Mesothelial cell of epicardium (in vitro differentiated cells): ENCODE measurements at regions not wholly inside any gene's neighbourhood (a gene's known extent, or its start where the extent isn't known, plus 50 kb on each side); places are given as distances from the start of the nearest gene placed in this dataset.

Experiments
- DNase-seq, 2 experiments: peaks; one replicate each; pipeline ENCODE4 v3.0.0; 2021; ENCODE audit warnings: low spot score in 2 of 2; ENCODE audit not compliant: unreplicated experiment in 2 of 2
- H3K27ac Mint-ChIP-seq: 2 replicates; pipeline ENCODE4 v1.8.0; 2021; ENCODE audit warnings: mixed read lengths
- H3K27me3 Mint-ChIP-seq: 2 replicates; pipeline ENCODE4 v1.8.0; 2021; ENCODE audit warnings: low read depth, mixed read lengths
- H3K36me3 Mint-ChIP-seq: 2 replicates; pipeline ENCODE4 v1.8.0; 2021; ENCODE audit warnings: mixed read lengths
- H3K4me1 Mint-ChIP-seq: 2 replicates; pipeline ENCODE4 v1.8.0; 2021; ENCODE audit warnings: mixed read lengths
- H3K4me3 Mint-ChIP-seq: 2 replicates; pipeline ENCODE4 v1.8.0; 2021; ENCODE audit warnings: mild to moderate bottlenecking, moderate library complexity, mixed read lengths
- H3K9me3 Mint-ChIP-seq: 2 replicates; pipeline ENCODE4 v1.8.0; 2021; ENCODE audit warnings: mixed read lengths
- TF ChIP-seq, protein P1 (sequence below): fragments of 200-600 bp; sonication (generic); IDR thresholded peaks from one replicate; pipeline ENCODE4 v1.5.0; 2021; ENCODE audit warnings: antibody characterized with exemption; ENCODE audit not compliant: unreplicated experiment

DNA sequence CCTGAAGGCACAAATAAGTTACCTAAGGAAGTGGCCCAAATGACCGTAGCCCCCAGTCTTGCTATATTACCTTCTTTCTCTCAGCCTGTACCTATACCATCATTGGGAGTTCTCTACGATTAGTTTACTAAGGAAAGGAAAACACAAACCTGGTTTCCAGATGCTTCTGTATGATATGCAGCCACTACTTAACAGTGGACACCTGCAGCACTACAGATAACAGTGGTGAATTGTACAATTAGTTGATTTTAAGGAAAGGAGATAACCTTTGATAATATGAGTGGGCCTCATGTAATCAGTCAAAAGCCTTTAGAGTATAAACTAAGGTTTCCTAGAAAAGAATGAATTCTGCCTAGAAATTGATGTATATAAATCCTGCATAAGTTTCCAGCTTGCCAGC lies 1157.4 kb downstream of the KCNT2 start:
- H3K9me3 Mint-ChIP-seq = peaks cover 47% of the 10 kb centered on the region
- H3K36me3 Mint-ChIP-seq = peaks cover 7% of the 10 kb centered on the region
- H3K27ac Mint-ChIP-seq = peak overlapping the region; percentile 36
- DNase-seq = no peak
- peaks cover 10% of the 10 kb centered on the region for H3K4me1 Mint-ChIP-seq
- no peaks in the 10 kb centered on the region for H3K27me3 Mint-ChIP-seq
- TF ChIP-seq, protein P1, sequence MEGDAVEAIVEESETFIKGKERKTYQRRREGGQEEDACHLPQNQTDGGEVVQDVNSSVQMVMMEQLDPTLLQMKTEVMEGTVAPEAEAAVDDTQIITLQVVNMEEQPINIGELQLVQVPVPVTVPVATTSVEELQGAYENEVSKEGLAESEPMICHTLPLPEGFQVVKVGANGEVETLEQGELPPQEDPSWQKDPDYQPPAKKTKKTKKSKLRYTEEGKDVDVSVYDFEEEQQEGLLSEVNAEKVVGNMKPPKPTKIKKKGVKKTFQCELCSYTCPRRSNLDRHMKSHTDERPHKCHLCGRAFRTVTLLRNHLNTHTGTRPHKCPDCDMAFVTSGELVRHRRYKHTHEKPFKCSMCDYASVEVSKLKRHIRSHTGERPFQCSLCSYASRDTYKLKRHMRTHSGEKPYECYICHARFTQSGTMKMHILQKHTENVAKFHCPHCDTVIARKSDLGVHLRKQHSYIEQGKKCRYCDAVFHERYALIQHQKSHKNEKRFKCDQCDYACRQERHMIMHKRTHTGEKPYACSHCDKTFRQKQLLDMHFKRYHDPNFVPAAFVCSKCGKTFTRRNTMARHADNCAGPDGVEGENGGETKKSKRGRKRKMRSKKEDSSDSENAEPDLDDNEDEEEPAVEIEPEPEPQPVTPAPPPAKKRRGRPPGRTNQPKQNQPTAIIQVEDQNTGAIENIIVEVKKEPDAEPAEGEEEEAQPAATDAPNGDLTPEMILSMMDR = no peak
- H3K4me3 Mint-ChIP-seq = no peak overlapping the region

DNA sequence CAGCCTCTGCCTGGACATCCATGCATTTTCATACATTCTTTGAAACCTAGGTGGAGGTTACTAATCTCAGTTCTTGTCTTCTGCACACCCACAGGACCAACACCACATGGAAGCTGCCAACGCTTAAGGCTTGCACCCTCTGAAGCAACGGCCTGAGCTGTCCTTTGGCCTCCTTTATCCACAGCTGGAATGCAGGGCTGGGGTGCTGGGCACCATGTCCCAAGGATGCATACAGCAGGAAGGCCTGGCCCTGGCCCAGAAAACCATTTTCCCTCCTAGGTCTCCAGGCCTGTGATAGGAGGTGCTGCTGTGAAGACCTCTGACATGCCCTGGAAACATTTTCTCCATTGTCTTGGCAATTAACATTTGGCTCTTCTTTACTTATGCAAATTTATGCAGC lies 1168.6 kb downstream of the KCNT2 start:
- H3K4me1 Mint-ChIP-seq = no peaks in the 10 kb centered on the region
- TF ChIP-seq, protein P1 = no peak
- no peaks in the 10 kb centered on the region for H3K9me3 Mint-ChIP-seq
- H3K4me3 Mint-ChIP-seq = no peak overlapping the region
- H3K27ac Mint-ChIP-seq = no peak overlapping the region
- H3K27me3 Mint-ChIP-seq = no peaks in the 10 kb centered on the region
- no peak for DNase-seq
- H3K36me3 Mint-ChIP-seq = no peaks in the 10 kb centered on the region

DNA sequence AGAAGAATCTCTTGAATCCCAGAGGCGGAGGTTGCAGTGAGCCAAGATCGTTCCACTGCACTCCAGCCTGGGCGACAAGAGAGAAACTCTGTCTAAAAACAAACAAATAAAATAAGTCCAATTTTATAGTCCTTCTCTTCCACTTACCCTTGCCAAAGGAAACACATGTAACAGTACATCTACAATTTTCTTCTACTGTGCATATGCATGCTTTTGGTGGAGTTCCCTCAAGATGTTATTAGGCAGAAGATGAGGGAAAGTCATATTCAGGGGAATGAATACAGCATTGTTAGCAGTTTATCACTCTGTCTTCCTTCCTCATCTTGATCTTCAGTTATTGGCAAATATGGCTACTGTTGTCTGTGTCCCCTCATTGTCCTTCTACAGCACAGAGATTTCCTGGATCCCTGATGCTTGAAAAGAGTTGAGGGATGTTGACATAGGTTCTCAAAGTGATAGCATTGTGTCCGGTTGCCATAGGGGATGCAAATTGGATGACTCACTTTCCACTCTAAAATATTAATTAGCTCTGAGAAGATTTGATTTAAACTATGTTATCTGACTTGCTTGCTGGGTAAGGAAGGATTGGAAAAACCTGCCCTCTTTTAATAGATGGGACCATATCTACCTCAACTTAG lies 1173.6 kb downstream of the KCNT2 start:
- no peaks in the 10 kb centered on the region for H3K27me3 Mint-ChIP-seq

DNA sequence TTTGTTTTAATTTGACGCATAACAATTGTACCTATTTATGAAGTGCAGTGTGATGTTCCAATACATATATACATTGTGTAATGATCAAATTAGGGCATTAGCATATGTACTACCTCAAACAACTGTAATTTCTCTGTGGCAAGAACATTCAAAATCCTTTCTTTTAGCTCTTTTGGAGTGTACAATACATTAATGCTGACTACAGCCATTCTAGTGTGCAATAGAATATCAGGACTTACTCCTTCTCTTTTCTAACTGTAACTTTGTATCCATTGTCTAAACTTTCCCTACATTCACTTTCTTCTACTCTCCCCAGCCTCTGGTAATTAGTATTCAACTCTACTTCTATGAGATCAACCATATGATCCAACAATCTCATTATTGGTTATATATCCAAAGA lies 1177.4 kb downstream of the KCNT2 start:
- TF ChIP-seq, protein P1 = no peak
- Mint-ChIP-seq H3K4me3 (no peak overlapping the region), H3K27ac (no peak overlapping the region), H3K36me3 (no peaks in the 10 kb centered on the region), H3K4me1 (peaks cover 2% of the 10 kb centered on the region), H3K9me3 (peaks cover 6% of the 10 kb centered on the region), H3K27me3 (no peaks in the 10 kb centered on the region)
- DNase-seq = no peak

More for the DNA sequence above, 1173.6 kb downstream of the KCNT2 start:
- Mint-ChIP-seq H3K4me3 (no peak overlapping the region), H3K4me1 (peaks cover 2% of the 10 kb centered on the region), H3K36me3 (no peaks in the 10 kb centered on the region), H3K27ac (no peak overlapping the region), H3K9me3 (no peaks in the 10 kb centered on the region)
- TF ChIP-seq, protein P1 = no peak
- no peak for DNase-seq

DNA sequence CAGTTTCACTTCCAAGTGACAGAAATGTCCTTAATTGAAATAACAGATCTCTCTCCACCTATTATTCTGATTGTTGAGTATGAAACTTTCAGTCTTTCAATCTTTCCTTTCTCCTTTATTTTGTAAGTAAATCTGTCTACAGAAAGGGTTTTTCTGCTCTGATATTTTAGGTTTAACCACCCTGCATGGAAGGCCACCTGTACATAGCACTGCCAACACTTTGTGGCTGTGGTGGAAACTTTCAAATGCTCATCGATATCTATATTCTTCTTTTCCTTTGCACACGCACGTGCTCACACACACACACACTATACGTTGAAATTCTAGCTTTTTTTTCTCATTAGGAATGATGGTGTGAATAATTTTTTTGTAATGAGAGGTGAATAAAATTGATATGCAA lies 1179.3 kb downstream of the KCNT2 start:
- H3K4me1 Mint-ChIP-seq = peaks cover 2% of the 10 kb centered on the region
- no peak for DNase-seq
- H3K36me3 Mint-ChIP-seq = no peaks in the 10 kb centered on the region
- no peak overlapping the region for H3K27ac Mint-ChIP-seq
- no peaks in the 10 kb centered on the region for H3K27me3 Mint-ChIP-seq
- H3K9me3 Mint-ChIP-seq = peaks cover 6% of the 10 kb centered on the region
- TF ChIP-seq, protein P1 = no peak
- no peak overlapping the region for H3K4me3 Mint-ChIP-seq

DNA sequence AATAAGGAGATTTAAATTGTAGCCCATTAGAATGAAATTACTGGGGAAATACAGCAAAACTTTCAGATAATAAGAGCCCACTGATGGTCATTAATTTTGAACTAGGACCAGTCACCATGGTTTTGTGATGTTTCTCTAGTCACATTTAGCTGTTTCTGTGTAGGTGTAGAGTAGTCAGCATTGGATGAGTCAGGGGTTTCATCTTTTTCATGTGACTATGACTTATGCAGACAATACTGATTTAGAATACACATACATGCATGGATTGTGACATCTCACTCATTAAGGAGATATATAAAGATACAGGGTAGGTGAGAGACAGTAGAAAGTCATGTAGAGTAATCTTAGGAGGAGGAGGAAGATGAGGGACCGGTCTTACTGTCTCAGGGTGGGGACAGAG lies 1192.7 kb downstream of the KCNT2 start:
- Mint-ChIP-seq H3K9me3 (peaks cover 3% of the 10 kb centered on the region), H3K4me1 (no peaks in the 10 kb centered on the region), H3K36me3 (no peaks in the 10 kb centered on the region), H3K27ac (no peak overlapping the region), H3K27me3 (no peaks in the 10 kb centered on the region), H3K4me3 (no peak overlapping the region)
- TF ChIP-seq, protein P1 = no peak
- DNase-seq = no peak
